PC-9 (cell line): ENCODE measurements at regions not wholly inside any gene's neighbourhood (a gene's known extent, or its start where the extent isn't known, plus 50 kb on each side); places are given as distances from the start of the nearest gene placed in this dataset.
"Not testable (repeated sequence)": the region's sequence is repeated elsewhere in the genome, so short reads cannot be mapped to it uniquely, and the experiment has no call there.

Experiments used
- CTCF ChIP-seq: fragments of 200-600 bp; sonication (generic); conservative IDR thresholded peaks from 2 replicates; pipeline ENCODE4 v1.6.1; 2017; ENCODE audit warnings: mixed run types, antibody characterized with exemption, mild to moderate bottlenecking, moderate library complexity
- EZH2 ChIP-seq: fragments of 200-600 bp; sonication (generic); IDR thresholded peaks from 2 replicates; pipeline ENCODE4 v1.8.0; 2017; ENCODE audit warnings: antibody characterized with exemption, low read depth

GRCh38 chr6:103294376-103294775 lies 1565.3 kb downstream of the HACE1 start:
- TF ChIP-seq CTCF, EZH2: not testable (repeated sequence)
